ENCODE measurements at regions not wholly inside any gene's neighbourhood (a gene's known extent, or its start where the extent isn't known, plus 50 kb on each side); places are given as distances from the start of the nearest gene placed in this dataset.

DNA sequence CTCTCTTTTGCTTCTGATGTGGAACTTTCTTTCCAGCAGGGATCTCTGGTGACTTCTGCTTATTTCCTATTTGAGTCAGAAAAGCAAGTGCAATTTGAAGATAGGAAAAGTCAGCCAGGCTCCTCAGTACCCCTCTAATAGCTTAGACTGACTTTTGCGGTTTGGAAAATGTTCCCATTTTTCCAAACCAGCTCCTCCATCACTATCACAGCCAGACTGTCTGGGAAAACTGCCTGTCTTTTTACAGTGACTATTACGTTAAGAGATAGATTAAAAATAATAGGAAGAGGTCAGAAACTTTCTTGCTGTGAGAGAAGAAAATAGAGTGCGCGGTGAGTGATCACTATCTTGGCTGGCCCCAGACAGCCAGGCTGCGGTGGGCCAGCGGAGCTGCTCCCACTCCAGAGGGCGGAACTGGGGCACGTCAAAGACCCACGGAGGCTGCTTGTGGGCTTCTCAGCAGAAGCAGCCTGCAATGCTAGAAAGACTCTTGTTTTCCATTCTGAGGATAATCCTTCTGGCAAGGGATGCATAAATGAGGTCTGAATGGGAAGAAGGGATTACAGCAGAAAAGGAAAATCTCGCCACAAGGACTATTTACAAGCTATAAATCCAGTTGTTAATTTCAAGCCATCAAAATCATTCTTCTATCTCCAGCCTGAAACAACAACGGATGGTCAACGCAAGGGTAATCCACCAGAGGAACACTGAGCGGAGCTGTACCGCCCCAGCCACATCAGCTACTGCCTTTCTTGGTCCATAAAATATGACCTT lies 151.0 kb upstream of the MSX2 start:
- TF ChIP-seq ARNTL (CRISPR knock-in tag; IDR thresholded peaks at IDR 0.05; ENCODE audit: borderline replicate concordance, low read depth) (no peak), TCF4 (CRISPR knock-in tag; IDR thresholded peaks at IDR 0.05; ENCODE audit: borderline replicate concordance) (no peak)
- TF ChIP-seq, protein P1, sequence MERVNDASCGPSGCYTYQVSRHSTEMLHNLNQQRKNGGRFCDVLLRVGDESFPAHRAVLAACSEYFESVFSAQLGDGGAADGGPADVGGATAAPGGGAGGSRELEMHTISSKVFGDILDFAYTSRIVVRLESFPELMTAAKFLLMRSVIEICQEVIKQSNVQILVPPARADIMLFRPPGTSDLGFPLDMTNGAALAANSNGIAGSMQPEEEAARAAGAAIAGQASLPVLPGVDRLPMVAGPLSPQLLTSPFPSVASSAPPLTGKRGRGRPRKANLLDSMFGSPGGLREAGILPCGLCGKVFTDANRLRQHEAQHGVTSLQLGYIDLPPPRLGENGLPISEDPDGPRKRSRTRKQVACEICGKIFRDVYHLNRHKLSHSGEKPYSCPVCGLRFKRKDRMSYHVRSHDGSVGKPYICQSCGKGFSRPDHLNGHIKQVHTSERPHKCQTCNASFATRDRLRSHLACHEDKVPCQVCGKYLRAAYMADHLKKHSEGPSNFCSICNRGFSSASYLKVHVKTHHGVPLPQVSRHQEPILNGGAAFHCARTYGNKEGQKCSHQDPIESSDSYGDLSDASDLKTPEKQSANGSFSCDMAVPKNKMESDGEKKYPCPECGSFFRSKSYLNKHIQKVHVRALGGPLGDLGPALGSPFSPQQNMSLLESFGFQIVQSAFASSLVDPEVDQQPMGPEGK (CRISPR knock-in tag; IDR thresholded peaks at IDR 0.05; ENCODE audit: borderline replicate concordance) = no peak

Measured in SK-N-SH treated with all-trans-retinoic acid at 6 μM for 48 hours (cell line).